ENCODE measurements at regions not wholly inside any gene's neighbourhood (a gene's known extent, or its start where the extent isn't known, plus 50 kb on each side); places are given as distances from the start of the nearest gene placed in this dataset.

GRCh38 chr5:73322437-73323076, 126.0 kb downstream of the FOXD1 start:
- no peak for ATAC-seq (ENCODE audit: low FRiP score)
- no peak for TF ChIP-seq CTCF (IDR thresholded peaks at IDR 0.05)
- no peak for DNase-seq (ENCODE audit: low spot score)

- DNase-seq (ENCODE audit: low spot score) (no peak), ATAC-seq (ENCODE audit: low FRiP score) (no peak)
- TF ChIP-seq CTCF (IDR thresholded peaks at IDR 0.05), result no peak
These were observed 126.7 kb downstream of the FOXD1 start for GRCh38 chr5:73321757-73322436.

- ATAC-seq (ENCODE audit: low FRiP score), result no peak
- no peak for TF ChIP-seq CTCF (IDR thresholded peaks at IDR 0.05)
These were observed 129.5 kb downstream of the FOXD1 start for GRCh38 chr5:73319036-73319435.

GRCh38 chr5:73318308-73318719, 130.3 kb downstream of the FOXD1 start:
- DNase-seq (ENCODE audit: low spot score), result no peak
- ATAC-seq (ENCODE audit: low FRiP score), result no peak
- no peak for TF ChIP-seq CTCF (IDR thresholded peaks at IDR 0.05)

More at GRCh38 chr5:73319036-73319435, 129.5 kb downstream of the FOXD1 start:
- DNase-seq (ENCODE audit: low spot score), result no peak

GRCh38 chr5:73317523-73317922, 131.1 kb downstream of the FOXD1 start:
- no peak for DNase-seq (ENCODE audit: low spot score)
- TF ChIP-seq CTCF (IDR thresholded peaks at IDR 0.05), result no peak
- ATAC-seq (ENCODE audit: low FRiP score), result no peak

GRCh38 chr5:73314395-73315257, 134.0 kb downstream of the FOXD1 start:
- no peak for DNase-seq (ENCODE audit: low spot score)
- ATAC-seq (ENCODE audit: low FRiP score), result no peak
- TF ChIP-seq CTCF (IDR thresholded peaks at IDR 0.05), result no peak

Data from omental fat pad (tissue), 3 donors.